Motor neuron (in vitro differentiated cells): ENCODE measurements at regions not wholly inside any gene's neighbourhood (a gene's known extent, or its start where the extent isn't known, plus 50 kb on each side); places are given as distances from the start of the nearest gene placed in this dataset.

Experiments
- ATAC-seq, 8 experiments: fragments of 200-7000 bp; cut with Tn5 transposase; replicated peaks in 6 of 8; 2 replicates each; pipeline ENCODE4 v1.8.0; 2021; ENCODE audit warnings: mild to moderate bottlenecking in 8 of 8, moderate library complexity in 8 of 8
- H3K27ac ChIP-seq, 2 donors: fragments of 250-450 bp; sonication (Bioruptor Pico); 2 replicates each; pipeline ENCODE4 v1.9.0; 2021; ENCODE audit warnings: antibody characterized with exemption in 2 of 2, mild to moderate bottlenecking in 2 of 2, moderate library complexity in 1 of 2
- H3K4me1 ChIP-seq, 2 donors: fragments of 250-450 bp; sonication (Bioruptor Pico); replicated peaks in 1 of 2; 2 replicates each; pipeline ENCODE4 v1.6.1; 2021; ENCODE audit warnings: antibody characterized with exemption in 2 of 2, mild to moderate bottlenecking in 2 of 2, moderate library complexity in 1 of 2
- H3K4me3 ChIP-seq, 5 donors: fragments of 250-450 bp; sonication (Bioruptor Pico); 2 replicates each; pipeline ENCODE4 v1.9.0; 2021; ENCODE audit warnings: antibody characterized with exemption in 5 of 5, mild to moderate bottlenecking in 5 of 5, moderate library complexity in 4 of 5
- WGBS, 10 experiments: fragments of 450-650 bp; shearing (Covaris generic); methylation state at CpG; one replicate each; pipeline ENCODE4 v1.0.0; 2022; 5-methylcytosine and 5-hydroxymethylcytosine counted together
- in situ Hi-C, 9 experiments: fragments of 400-800 bp; cut with MboI; loops; one replicate each; pipeline ENCODE4 v1.15.0; 2021; ENCODE audit warnings: low sequenced_read_pairs in 9 of 9, low pct_unique_long_range_greater_than_20kb in 2 of 9; ENCODE audit not compliant: unreplicated experiment in 9 of 9

DNA sequence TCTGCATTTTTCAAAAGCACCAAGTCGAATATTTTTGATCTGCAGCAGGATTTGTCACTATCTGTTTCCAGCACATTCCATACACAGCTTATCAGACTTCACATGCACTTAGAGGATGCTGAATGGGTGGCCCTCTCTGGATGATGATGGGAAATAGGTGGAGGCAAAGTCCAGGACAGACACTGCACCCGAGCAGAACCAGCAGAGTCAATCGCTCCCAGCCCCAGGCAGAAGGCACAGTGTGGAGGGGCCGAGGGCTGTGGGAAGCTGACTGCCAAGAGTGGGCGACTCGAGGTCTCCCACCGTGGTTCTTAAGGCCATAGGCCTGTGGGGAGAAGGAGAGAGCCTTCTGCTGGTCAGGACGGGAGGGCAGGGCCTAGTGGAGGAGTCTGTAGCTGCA lies 490.2 kb upstream of the MGMT start:
- in situ Hi-C loops, result no loop called here
- peaks cover 12 to 17% of the 10 kb centered on the region in 2 donors for H3K4me1 ChIP-seq
- ATAC-seq, result peak in 1 of 8 experiments; percentile 29
- H3K4me3 ChIP-seq, result no peak overlapping the region
- WGBS, 10 experiments, result 0 to 95% (median 33%) methylated on average over 1 to 5 of the region's 8 CpGs; no CpG with 5 or more reads in 4 of the 10 experiments
- no peak overlapping the region for H3K27ac ChIP-seq

DNA sequence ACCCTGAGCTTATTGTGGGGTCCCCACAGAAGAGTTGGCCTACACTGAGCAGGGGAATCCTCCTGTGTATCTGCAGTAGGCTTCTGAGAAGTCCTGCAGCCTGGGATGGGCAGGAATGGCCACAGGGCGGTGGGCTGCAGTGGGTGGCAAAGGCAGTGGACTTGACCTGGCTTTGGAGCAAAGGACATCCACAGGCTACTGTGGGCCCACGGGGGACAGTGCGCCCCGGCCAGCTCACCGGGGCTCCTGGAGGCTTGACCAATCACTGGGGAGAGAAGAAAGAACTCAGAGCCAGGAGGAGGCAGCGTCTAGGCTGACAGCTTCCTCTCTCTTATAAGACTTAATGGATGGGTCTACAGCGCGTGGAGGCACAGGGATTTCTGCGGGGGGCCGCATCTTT lies 488.8 kb upstream of the MGMT start:
- ATAC-seq, result no peak
- peaks cover 7 to 18% of the 10 kb centered on the region in 2 donors for H3K4me1 ChIP-seq
- no peak overlapping the region for H3K4me3 ChIP-seq
- in situ Hi-C loops, result no loop called here
- 37 to 100% (median 93%) methylated on average over 1 to 5 of the region's 10 CpGs; no CpG with 5 or more reads in 5 of the 10 experiments for WGBS, 10 experiments
- H3K27ac ChIP-seq, result no peak overlapping the region

DNA sequence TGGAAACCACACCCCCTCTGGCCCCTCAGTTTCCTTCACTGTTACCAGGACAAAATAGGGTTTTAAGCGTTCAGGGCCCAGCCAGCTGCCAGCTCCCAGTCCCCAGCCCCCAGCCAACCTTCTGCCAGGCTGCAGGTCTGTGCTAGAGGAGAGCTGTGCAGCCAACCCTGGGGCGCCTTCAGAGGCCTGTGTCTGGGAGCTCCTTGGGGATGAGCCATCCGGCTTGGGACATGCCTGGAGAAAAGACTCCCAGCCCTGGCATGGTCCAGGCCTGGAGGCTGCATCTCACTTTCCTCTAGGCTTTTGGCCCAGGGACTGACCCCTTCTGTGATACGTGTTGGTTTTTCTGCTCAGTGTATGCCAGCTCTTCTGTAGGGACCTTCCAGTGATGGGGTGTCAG lies 487.6 kb upstream of the MGMT start:
- Histone ChIP-seq H3K4me1 (peaks cover 7 to 26% of the 10 kb centered on the region in 2 donors), H3K27ac (no peak overlapping the region), H3K4me3 (no peak overlapping the region)
- no peak for ATAC-seq
- in situ Hi-C loops, result no loop called here
- 0 to 85% (median 25%) methylated on average over 1 to 2 of the region's 4 CpGs; no CpG with 5 or more reads in 7 of the 10 experiments for WGBS, 10 experiments

DNA sequence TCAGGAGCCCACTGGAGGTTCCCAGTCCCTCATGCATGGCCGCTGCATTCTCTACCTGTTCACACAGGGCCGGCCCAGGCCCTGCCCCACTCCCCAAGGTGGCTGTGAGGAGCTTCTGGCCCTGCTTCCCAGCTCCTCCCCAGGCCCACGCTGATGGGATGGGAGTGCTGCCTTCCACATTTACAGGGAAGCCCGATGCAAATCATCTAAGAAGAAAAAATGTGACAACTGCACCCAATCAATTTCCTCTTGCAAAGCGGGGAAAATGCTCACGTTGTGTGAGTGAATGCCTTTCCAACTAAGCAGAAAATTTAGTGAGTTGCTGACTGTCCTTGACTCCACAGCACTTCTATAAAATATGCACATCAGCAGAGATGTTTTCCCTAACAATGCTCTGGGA lies 485.8 kb upstream of the MGMT start:
- WGBS, 10 experiments, result 0 to 45% (median 24%) methylated on average over 1 to 6 of the region's 6 CpGs; no CpG with 5 or more reads in 6 of the 10 experiments
- no peak overlapping the region for H3K27ac ChIP-seq
- in situ Hi-C loops, result no loop called here
- H3K4me1 ChIP-seq, result peaks cover 7 to 26% of the 10 kb centered on the region in 2 donors
- H3K4me3 ChIP-seq, result no peak overlapping the region
- ATAC-seq, result peak in 4 of 8 experiments; percentile 27 to 77 (median 72)

DNA sequence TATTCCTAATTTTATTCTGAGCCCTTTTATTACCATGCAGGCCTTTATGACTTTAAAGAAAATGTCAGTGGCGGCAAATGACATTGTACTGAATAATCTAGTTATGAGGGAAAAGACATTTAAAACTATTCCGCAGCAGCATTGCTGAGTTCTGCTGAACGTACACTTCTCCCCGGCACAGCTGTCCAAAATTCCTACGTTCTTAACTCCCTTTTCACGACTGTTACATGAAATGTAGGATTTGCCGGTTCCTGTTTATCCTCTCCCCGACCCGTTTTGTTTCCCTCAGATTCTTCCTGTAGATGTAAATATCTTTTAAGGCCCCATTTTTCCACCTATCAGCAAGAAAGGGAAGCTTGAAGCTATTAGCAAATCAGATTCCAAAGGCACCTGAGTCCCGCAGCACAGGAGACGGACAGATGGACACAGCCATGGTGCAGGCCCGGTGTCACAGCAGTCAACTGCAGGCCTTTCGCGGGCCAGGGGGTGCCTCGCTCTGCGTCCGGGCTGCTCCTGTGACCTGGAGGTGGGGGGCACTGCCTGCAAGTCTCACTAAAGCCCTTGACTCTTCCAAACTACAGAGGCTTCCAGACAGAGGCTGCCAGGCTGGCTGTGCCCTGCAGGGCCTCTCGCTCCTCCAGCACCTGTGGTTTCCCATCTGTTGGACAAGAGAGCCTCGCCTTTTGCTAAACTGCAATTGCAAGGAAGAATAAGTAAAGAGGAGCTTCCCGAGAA lies 485.0 kb upstream of the MGMT start:
- 40 to 100% (median 75%) methylated on average over 1 to 14 of the region's 20 CpGs for WGBS, 10 experiments
- Histone ChIP-seq H3K4me1 (peaks cover 7 to 26% of the 10 kb centered on the region in 2 donors), H3K27ac (no peak overlapping the region), H3K4me3 (no peak overlapping the region)
- ATAC-seq, result no peak
- in situ Hi-C loops, result no loop called here

DNA sequence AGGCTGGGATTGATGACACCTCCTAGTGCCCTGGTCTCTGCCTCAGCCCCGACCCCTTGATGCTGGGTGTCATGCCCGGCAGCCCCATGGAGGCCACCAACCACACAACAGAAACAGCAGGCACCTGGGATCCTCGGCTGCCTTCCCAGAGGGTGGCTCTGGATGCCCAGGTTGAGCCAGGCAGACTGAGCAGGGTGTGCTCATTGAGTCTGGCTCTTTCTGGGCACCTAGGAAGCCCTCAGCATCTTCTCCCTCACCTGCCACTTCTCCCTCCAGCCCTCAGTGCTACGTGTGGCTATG lies 484.5 kb upstream of the MGMT start:
- ATAC-seq, result no peak
- WGBS, 10 experiments, result 40 to 100% (median 86%) methylated on average over 1 to 2 of the region's 4 CpGs; no CpG with 5 or more reads in 6 of the 10 experiments

DNA sequence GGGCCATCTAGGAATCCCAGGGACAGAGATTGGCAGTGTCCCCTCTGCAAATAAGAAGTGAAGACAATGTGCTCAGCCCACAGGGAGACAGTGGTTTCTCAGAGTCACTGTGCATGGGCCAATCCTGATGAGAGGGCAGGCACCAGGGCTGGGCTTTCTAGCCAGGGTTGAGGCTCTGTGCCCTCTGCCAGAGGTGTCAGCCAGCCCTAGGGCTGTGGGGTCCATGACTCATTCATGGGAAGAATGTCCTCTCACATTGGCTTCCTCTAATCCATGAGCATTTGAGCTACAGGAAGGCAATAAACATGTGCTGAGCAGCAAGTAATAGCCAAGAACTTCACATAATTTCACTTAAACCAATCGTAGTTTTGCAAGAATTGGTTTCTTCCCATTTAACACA lies 482.0 kb upstream of the MGMT start:
- peaks cover 7 to 26% of the 10 kb centered on the region in 2 donors for H3K4me1 ChIP-seq
- no peak for ATAC-seq
- in situ Hi-C loops, result no loop called here
- 0 to 80% (median 18%) methylated on average over 1 of the region's 1 CpG; no CpG with 5 or more reads in 2 of the 10 experiments for WGBS, 10 experiments
- H3K4me3 ChIP-seq, result no peak overlapping the region
- H3K27ac ChIP-seq, result no peak overlapping the region

More for the DNA sequence above, 484.5 kb upstream of the MGMT start:
- H3K4me3 ChIP-seq, result no peak overlapping the region
- H3K4me1 ChIP-seq, result peaks cover 7 to 26% of the 10 kb centered on the region in 2 donors
- in situ Hi-C loops, result no loop called here
- H3K27ac ChIP-seq, result no peak overlapping the region

DNA sequence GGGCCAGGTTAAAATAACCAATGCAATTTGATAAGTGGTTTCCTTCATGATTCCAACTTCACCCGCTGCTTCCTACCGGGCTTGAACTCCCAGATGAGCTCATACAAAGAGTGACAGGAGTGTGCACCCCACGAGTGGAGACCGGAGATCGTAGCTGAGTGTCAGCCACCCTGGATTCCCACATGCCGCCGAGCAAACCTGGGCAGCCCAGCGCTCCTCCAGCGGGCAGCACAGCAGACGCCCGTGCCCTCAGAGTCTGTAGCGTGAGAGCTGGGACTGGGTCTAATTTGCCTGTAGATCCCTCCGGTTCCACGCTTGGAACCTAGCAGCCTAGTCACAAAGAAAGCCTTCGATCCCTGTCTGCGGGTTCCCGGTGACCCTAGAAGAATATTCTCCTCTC lies 476.1 kb upstream of the MGMT start:
- no peak overlapping the region for H3K27ac ChIP-seq
- no peak overlapping the region for H3K4me3 ChIP-seq
- H3K4me1 ChIP-seq, result peaks cover 0 to 4% of the 10 kb centered on the region in 2 donors
- ATAC-seq, result no peak
- 40 to 95% (median 81%) methylated on average over 2 to 11 of the region's 17 CpGs; no CpG with 5 or more reads in 2 of the 10 experiments for WGBS, 10 experiments
- in situ Hi-C loops, result no loop called here

DNA sequence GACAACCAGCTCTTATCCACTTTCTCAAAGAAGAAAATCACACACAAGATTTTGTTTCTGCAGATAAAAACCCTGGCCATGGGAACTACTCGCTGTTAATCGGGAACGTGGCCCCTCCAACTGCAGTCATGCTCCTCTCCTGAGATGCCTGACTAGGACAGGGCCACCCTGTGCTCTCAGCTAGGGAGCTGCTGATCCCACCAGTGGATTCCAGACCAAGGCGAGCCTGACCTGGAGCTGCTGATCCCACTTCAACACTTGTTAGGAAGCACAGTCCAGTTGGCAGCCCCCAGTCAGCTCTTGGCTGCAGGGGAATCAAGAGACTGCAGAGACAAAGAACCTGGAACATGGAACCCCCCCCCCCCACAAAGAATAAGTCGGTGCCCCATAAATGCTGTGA lies 474.3 kb upstream of the MGMT start:
- Histone ChIP-seq H3K4me1 (peaks cover 2 to 4% of the 10 kb centered on the region in 2 donors), H3K27ac (no peak overlapping the region), H3K4me3 (no peak overlapping the region)
- in situ Hi-C loops, result no loop called here
- no peak for ATAC-seq
- WGBS, 10 experiments, result 0 to 96% (median 93%) methylated on average over 3 to 5 of the region's 5 CpGs; no CpG with 5 or more reads in 5 of the 10 experiments

DNA sequence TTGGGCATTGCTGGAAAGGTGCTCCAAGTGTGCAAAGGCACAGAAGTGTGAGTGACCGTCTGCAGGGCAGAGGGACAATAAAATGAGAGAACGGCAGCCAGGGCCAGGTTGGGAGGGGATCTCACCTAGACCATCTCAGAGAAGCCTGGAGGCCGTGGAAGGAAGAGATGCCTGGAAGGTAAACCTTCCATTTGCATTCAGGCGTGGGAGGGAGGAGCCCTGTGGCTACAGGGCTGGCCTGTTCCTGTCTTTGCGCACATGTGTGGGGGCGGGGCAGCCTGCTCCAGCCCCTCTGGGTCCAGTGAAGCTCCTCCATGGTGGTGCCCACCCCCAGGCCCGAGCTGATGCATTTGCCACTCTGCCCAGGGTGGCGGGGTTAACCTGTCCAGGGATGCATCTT lies 473.6 kb upstream of the MGMT start:
- peak in 1 of 8 experiments; percentile 35 for ATAC-seq
- in situ Hi-C loops, result no loop called here
- no peak overlapping the region for H3K27ac ChIP-seq
- peaks cover 4 to 9% of the 10 kb centered on the region in 2 donors for H3K4me1 ChIP-seq
- 60 to 100% (median 71%) methylated on average over 1 to 8 of the region's 8 CpGs; no CpG with 5 or more reads in 5 of the 10 experiments for WGBS, 10 experiments
- H3K4me3 ChIP-seq, result no peak overlapping the region

DNA sequence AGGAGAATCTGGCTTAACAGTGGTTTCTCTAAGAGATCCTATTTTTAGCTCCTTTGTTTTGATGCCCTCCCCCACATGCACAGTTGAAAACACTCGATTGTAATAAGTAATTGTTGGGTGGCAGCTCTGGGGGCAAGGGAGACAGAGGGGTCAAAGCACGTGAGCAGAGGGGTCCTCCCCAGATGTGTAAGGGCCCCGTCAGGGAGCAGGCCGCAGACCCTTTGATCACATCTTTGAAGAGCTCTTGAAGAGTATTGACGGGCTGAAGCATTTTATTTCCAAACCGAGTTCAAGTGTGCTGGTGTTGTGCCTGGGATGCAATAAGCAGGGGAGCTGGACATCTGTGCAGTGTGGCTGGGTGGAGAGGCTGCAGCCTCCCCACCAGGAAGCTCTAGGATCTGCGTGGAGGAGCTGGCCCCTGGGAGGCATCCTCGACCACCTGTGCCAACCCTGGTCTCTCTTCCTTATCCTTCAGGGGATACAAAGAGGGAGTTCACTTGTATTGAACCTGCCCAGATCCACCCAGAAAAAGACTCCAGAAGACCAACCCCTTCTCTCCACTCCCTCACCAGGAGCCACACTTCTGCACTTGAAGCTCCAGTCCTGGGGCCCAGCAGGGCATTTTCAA lies 473.0 kb upstream of the MGMT start:
- H3K27ac ChIP-seq, result no peak overlapping the region
- H3K4me1 ChIP-seq, result peaks cover 4 to 14% of the 10 kb centered on the region in 2 donors
- in situ Hi-C loops, result no loop called here
- 20 to 67% (median 49%) methylated on average over 1 to 7 of the region's 8 CpGs; no CpG with 5 or more reads in 4 of the 10 experiments for WGBS, 10 experiments
- no peak for ATAC-seq
- no peak overlapping the region for H3K4me3 ChIP-seq

DNA sequence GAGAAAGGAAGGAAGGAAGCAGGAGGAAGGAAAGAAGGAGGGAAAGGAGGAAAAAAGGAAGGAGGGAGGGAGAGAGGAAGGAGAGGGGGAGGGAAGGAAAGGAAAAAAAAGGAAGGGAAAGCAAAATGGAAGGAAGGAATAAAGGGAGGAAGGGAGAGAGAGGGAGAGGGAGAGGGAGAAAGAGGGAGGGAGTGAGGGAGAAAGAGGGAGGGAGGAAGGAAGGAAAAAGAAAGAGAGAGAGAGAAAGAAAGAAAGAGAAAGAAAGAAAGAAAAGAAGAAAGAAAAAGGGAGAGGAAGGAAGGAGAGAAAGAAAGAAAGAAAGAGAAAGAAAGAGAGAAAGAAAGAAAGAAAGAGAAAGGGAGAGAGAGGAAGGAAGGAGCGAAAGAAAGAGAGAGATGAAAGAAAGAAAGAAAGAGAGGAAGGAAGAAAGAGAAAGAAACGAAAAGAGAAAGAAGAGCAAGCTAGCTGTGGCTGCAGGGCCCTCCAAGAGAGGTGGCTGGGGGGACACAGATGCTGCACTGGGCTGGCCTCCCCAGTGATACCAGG lies 472.4 kb upstream of the MGMT start:
- no peak overlapping the region for H3K27ac ChIP-seq
- 5 to 100% (median 56%) methylated on average over 1 to 2 of the region's 2 CpGs; no CpG with 5 or more reads in 1 of the 10 experiments for WGBS, 10 experiments
- H3K4me3 ChIP-seq, result no peak overlapping the region
- in situ Hi-C loops, result no loop called here
- H3K4me1 ChIP-seq, result peaks cover 4 to 14% of the 10 kb centered on the region in 2 donors
- no peak for ATAC-seq

DNA sequence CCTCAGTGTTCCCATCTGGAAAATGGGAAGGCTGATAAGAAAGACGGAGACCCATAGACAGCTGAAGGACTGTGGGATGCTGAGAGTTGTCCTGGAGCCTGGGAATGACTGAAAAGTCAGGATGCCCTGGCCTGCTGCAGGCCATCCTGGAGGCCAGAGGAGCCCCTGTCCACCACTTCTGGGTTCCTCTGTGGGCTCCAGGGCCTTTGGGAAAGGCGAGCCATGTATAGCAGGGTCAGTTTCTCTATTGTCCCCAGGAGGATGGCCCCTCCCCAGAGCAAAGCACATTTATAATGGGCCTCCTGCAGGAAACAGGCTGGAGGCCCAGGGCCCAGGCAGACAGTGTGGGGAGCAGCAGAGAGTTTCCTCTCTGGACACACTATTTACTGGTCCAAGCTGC lies 471.4 kb upstream of the MGMT start:
- in situ Hi-C loops, result no loop called here
- H3K27ac ChIP-seq, result no peak overlapping the region
- ATAC-seq, result no peak
- 0 to 100% (median 53%) methylated on average over 1 to 2 of the region's 2 CpGs; no CpG with 5 or more reads in 6 of the 10 experiments for WGBS, 10 experiments
- no peak overlapping the region for H3K4me3 ChIP-seq
- peaks cover 4 to 14% of the 10 kb centered on the region in 2 donors for H3K4me1 ChIP-seq
